K562 (cell line): ENCODE measurements at regions not wholly inside any gene's neighbourhood (a gene's known extent, or its start where the extent isn't known, plus 50 kb on each side); places are given as distances from the start of the nearest gene placed in this dataset.
A peak's percentile ranks its signal among the peaks of the same experiment; 100 is the strongest.

Source experiments
- ATAC-seq: fragments of 200-7000 bp; cut with Tn5 transposase; 3 replicates; pipeline ENCODE4 v1.9.1; 2020; ENCODE audit warnings: moderate library complexity
- BruUV-seq: library from RNA; stranded (reverse); fragments of 400-500 nt; replicated peaks from 2 replicates; lab custom pipeline; 2021; lab: Mats Ljungman, UMichigan
- CTCF ChIA-PET: fragments of 300-600 bp; formaldehyde crosslinking; extraction: SDS; loops from one replicate; lab custom pipeline; 2021; ENCODE audit warnings: low intra/inter-chr PET ratio; lab: Yijun Ruan, JAX
- POLR2A ChIA-PET: fragments of 300-600, 350-650 bp; sonication (Branson Sonifier 250); formaldehyde crosslinking; extraction: SDS; loops from one replicate; lab custom pipeline; 2021; ENCODE audit warnings: antibody characterized with exemption, inconsistent platforms; lab: Yijun Ruan, JAX
- DNase-seq, 4 experiments: peaks; one replicate each; pipeline versions ENCODE4 v3.0.0 to v3.0.0-alpha.2; 2011 to 2018; ENCODE audit warnings: low spot score in 3 of 4, mixed read lengths in 3 of 4; ENCODE audit errors: extremely low read depth in 1 of 4
- FAIRE-seq: peaks from 2 replicates; lab custom pipeline; 2011; peaks lifted over from hg19 to GRCh38; lab: Jason Lieb, UNC
- H2AFZ ChIP-seq: 2 replicates; pipeline ENCODE4 v1.6.0; 2011; ENCODE audit warnings: low read depth, low read length, control low read depth, inconsistent platforms
- H3K27ac ChIP-seq: fragments of 200-600 bp; 3 replicates; pipeline ENCODE4 v1.8.0; 2011; ENCODE audit warnings: low read depth, mild to moderate bottlenecking, control low read depth, inconsistent platforms, low read length, moderate library complexity, mixed read lengths; ENCODE audit errors: extremely low read depth
- H3K27me3 ChIP-seq, 2 experiments: fragments of 300-600 bp in 1 of 2; 2 replicates in 1 of 2; 3 replicates in 1 of 2; pipeline versions ENCODE4 v1.6.0 to v1.8.0; 2011; ENCODE audit warnings: inconsistent platforms in 2 of 2, low read length in 2 of 2, mild to moderate bottlenecking in 1 of 2, mixed read lengths in 1 of 2, moderate library complexity in 1 of 2; ENCODE audit not compliant: control insufficient read depth in 2 of 2, insufficient read depth in 2 of 2
- H3K36me3 ChIP-seq: fragments of 300-600 bp; 3 replicates; pipeline ENCODE4 v1.8.0; 2011; ENCODE audit warnings: mild to moderate bottlenecking, low read length, inconsistent platforms; ENCODE audit not compliant: control insufficient read depth, insufficient read depth
- H3K4me1 ChIP-seq, 2 experiments: fragments of 200-600 bp in 1 of 2; replicated peaks in 1 of 2; 2 replicates in 1 of 2; 3 replicates in 1 of 2; pipeline versions ENCODE4 v1.5.1 to v1.8.0; 2011; ENCODE audit warnings: inconsistent platforms in 2 of 2, low read length in 2 of 2, mild to moderate bottlenecking in 1 of 2, mixed read lengths in 1 of 2, moderate library complexity in 1 of 2; ENCODE audit not compliant: control insufficient read depth in 2 of 2, insufficient read depth in 2 of 2
- H3K4me2 ChIP-seq: 2 replicates; pipeline ENCODE4 v1.6.1; 2011; ENCODE audit warnings: low read length, control low read depth, inconsistent platforms, mixed read lengths; ENCODE audit not compliant: insufficient read depth
- H3K4me3 ChIP-seq: fragments of 200-600 bp; sonication (generic), shearing (Covaris generic); 2 replicates; pipeline ENCODE4 v1.5.1; 2016; ENCODE audit warnings: control low read depth, inconsistent platforms
- H3K79me2 ChIP-seq: fragments of 200-600 bp; 3 replicates; pipeline ENCODE4 v1.8.0; 2011; ENCODE audit warnings: low read length, inconsistent platforms; ENCODE audit not compliant: control insufficient read depth, insufficient read depth
- H3K9ac ChIP-seq, 2 experiments: 2 replicates each; pipeline versions ENCODE4 v1.6.0 to v1.6.1; 2011; ENCODE audit warnings: low read depth in 2 of 2, low read length in 2 of 2, control low read depth in 1 of 2, inconsistent platforms in 1 of 2, mild to moderate bottlenecking in 1 of 2, mixed read lengths in 1 of 2; ENCODE audit not compliant: insufficient read depth in 1 of 2
- H3K9me1 ChIP-seq: one replicate; pipeline ENCODE4 v1.6.0; 2011; ENCODE audit warnings: inconsistent platforms, mild to moderate bottlenecking, low read length, moderate library complexity; ENCODE audit not compliant: control insufficient read depth, insufficient read depth
- H3K9me3 ChIP-seq: replicated peaks from 2 replicates; pipeline ENCODE4 v1.5.1; 2011; ENCODE audit warnings: low read depth, low read length, inconsistent platforms; ENCODE audit not compliant: control insufficient read depth, insufficient read depth
- H4K20me1 ChIP-seq: replicated peaks from 2 replicates; pipeline ENCODE4 v1.6.1; 2011; ENCODE audit warnings: low read length, inconsistent platforms, mixed read lengths; ENCODE audit not compliant: control insufficient read depth, insufficient read depth
- KDM1A ChIP-seq, 2 experiments: fragments of 450-650 bp; IDR thresholded peaks; 2 replicates each; pipeline ENCODE4 v1.6.1; 2016; ENCODE audit warnings: mild to moderate bottlenecking in 2 of 2
- STAG1 ChIP-seq: sonication (generic); formaldehyde crosslinking; IDR thresholded peaks from 2 replicates; pipeline ENCODE4 v1.5.0; 2020; ENCODE audit warnings: missing genetic modification reagents, borderline replicate concordance
- TEAD4 ChIP-seq, 2 experiments: sonication (generic) in 1 of 2; formaldehyde crosslinking in 1 of 2; IDR thresholded peaks; 2 replicates each; pipeline versions ENCODE4 v1.6.1 to v1.8.0; 2012 to 2022; ENCODE audit warnings: borderline replicate concordance in 1 of 2, inconsistent platforms in 1 of 2, low read length in 1 of 2, mild to moderate bottlenecking in 1 of 2, missing genetic modification reagents in 1 of 2
- TRIM24 ChIP-seq, 2 experiments: fragments of 450-650 bp; IDR thresholded peaks; 2 replicates each; pipeline ENCODE4 v1.6.1; 2016
- YY1 ChIP-seq, 3 experiments: IDR thresholded peaks; 2 replicates each; pipeline ENCODE4 v1.6.1; 2011; ENCODE audit warnings: low read length in 2 of 3, mild to moderate bottlenecking in 2 of 3, moderate library complexity in 2 of 3, borderline replicate concordance in 1 of 3, control low read depth in 1 of 3, low read depth in 1 of 3; ENCODE audit not compliant: insufficient read depth in 3 of 3, insufficient replicate concordance in 2 of 3, control insufficient read depth in 1 of 3, insufficient read length in 1 of 3; ENCODE audit errors: extremely low read depth in 1 of 3
- ZNF274 ChIP-seq: IDR thresholded peaks from 2 replicates; pipeline ENCODE4 v1.6.1; 2011; ENCODE audit warnings: low read depth, mild to moderate bottlenecking, low read length, moderate library complexity, borderline replicate concordance
- WGBS: fragments of 100-300 bp; shearing (Covaris generic); methylation state at CpG from one replicate; pipeline ENCODE4 v1.1.6; 2016; ENCODE audit warnings: low coverage, mixed read lengths; ENCODE audit not compliant: insufficient coverage; ENCODE audit errors: missing lambda C conversion rate; 5-methylcytosine and 5-hydroxymethylcytosine counted together
- in situ Hi-C: fragments of 300-500 bp; cut with MboI; formaldehyde crosslinking; loops from 4 replicates; pipeline ENCODE4 v1.15.0; 2018; ENCODE audit warnings: inconsistent platforms, mixed read lengths
- intact Hi-C: fragments of 100-400 bp; cut with micrococcal nuclease; formaldehyde crosslinking; loops from 2 replicates; pipeline ENCODE4 v1.14.2; 2022
- TF ChIP-seq, protein P1 (sequence below), 2 experiments: fragments of 450-650 bp; formaldehyde crosslinking in 1 of 2; IDR thresholded peaks; 2 replicates each; pipeline versions ENCODE4 v1.4.0 to v1.6.1; 2014 to 2020; ENCODE audit warnings: mild to moderate bottlenecking in 2 of 2, borderline replicate concordance in 1 of 2, low read depth in 1 of 2
- TF ChIP-seq, protein P2 (sequence below), 3 experiments: IDR thresholded peaks in 2 of 3; conservative IDR thresholded peaks in 1 of 3; 2 replicates each; pipeline ENCODE4 v1.5.1; 2011 to 2012; ENCODE audit warnings: low read length in 3 of 3, mild to moderate bottlenecking in 3 of 3, control low read depth in 2 of 3, improper control_type of control experiment in 1 of 3, inconsistent platforms in 1 of 3, low read depth in 1 of 3, mixed read lengths in 1 of 3, moderate library complexity in 1 of 3; ENCODE audit not compliant: insufficient read depth in 2 of 3

DNA sequence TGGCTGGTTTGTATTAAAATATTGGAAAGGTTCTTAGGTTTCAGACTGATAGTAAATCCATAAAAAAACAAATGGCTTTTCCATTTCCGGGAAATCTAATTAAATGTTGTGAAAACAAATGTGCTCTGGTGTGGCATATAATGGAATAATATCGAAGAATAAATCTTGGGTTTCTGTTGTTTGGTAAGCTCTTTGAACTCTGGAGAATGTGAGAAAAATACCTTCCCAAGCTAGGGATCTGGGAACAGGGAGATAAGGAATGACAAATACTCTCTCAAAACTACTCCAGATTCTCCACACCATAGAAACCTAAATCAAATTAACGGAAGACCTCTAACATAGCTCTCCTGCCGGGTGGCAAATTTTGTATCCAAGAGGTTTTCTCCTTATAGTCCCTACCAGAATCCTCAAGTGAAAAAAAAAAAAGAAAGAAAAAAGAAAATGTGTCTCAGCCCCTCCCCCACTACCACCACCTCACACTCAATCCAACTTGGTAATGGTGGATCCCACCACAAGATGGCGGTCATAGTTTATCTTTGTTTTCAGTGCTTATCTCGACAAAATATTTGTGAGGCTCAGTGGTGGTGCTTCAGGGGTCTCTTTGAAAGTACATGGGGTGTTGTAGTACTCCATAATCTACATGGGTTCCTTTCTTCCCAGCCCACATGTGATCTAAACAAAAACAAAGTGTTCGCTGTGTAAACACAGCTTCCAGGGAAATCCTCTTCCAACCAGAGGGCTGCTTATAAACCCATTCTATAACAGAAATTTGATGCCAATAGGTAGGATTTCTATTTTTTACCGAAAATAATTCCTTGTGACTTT, 54.5 kb upstream of the FST start:
- ATAC-seq (peak; percentile 85), DNase-seq (peak; percentile 71 to 79 (median 77)), FAIRE-seq (peak; percentile 83)
- Histone ChIP-seq H3K9me1 (no peaks in the 10 kb centered on the region), H2AFZ (peak overlapping the region; percentile 85), H3K36me3 (no peaks in the 10 kb centered on the region), H3K4me2 (peak overlapping the region; percentile 8; the same call in 1 of the 2 replicates), H3K9ac (no peak overlapping the region), H3K4me3 (no peak overlapping the region), H3K27ac (no peak overlapping the region), H3K79me2 (no peaks in the 10 kb centered on the region), H3K27me3 (peaks cover 0 to 2% of the 10 kb centered on the region in 2 experiments; a peak in 2 of 5 replicates), H4K20me1 (no peaks in the 10 kb centered on the region), H3K4me1 (peaks cover 0 to 19% of the 10 kb centered on the region in 2 experiments; a peak in 3 of 5 replicates), H3K9me3 (no peaks in the 10 kb centered on the region)
- in situ Hi-C loops (loop anchor here (25.0 kb wide), 3 partner anchors 786 to 1461 kb away; no protein-coding TSS in a partner anchor), intact Hi-C loops (loop anchor here (5.0 to 10.0 kb wide), 2 partner anchors 161 to 801 kb away; no protein-coding TSS in a partner anchor)
- BruUV-seq = no TSS peak
- 14% methylated on average over 8 of the region's 8 CpGs for WGBS
- ChIA-PET POLR2A (interaction anchor here (0.6 kb wide), 1 partner anchor 8 kb away, joined by 4 read pairs; no protein-coding TSS in a partner anchor), CTCF (interaction anchor here (1.3 kb wide), 1 partner anchor 445 kb away, joined by 4 read pairs; no protein-coding TSS in a partner anchor)
- TF ChIP-seq ZNF274 = no peak
- TF ChIP-seq, protein P1, sequence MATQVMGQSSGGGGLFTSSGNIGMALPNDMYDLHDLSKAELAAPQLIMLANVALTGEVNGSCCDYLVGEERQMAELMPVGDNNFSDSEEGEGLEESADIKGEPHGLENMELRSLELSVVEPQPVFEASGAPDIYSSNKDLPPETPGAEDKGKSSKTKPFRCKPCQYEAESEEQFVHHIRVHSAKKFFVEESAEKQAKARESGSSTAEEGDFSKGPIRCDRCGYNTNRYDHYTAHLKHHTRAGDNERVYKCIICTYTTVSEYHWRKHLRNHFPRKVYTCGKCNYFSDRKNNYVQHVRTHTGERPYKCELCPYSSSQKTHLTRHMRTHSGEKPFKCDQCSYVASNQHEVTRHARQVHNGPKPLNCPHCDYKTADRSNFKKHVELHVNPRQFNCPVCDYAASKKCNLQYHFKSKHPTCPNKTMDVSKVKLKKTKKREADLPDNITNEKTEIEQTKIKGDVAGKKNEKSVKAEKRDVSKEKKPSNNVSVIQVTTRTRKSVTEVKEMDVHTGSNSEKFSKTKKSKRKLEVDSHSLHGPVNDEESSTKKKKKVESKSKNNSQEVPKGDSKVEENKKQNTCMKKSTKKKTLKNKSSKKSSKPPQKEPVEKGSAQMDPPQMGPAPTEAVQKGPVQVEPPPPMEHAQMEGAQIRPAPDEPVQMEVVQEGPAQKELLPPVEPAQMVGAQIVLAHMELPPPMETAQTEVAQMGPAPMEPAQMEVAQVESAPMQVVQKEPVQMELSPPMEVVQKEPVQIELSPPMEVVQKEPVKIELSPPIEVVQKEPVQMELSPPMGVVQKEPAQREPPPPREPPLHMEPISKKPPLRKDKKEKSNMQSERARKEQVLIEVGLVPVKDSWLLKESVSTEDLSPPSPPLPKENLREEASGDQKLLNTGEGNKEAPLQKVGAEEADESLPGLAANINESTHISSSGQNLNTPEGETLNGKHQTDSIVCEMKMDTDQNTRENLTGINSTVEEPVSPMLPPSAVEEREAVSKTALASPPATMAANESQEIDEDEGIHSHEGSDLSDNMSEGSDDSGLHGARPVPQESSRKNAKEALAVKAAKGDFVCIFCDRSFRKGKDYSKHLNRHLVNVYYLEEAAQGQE (IDR thresholded peaks at IDR 0.05; ENCODE audit: borderline replicate concordance) = peak; percentile 38; the same call in 1 of the 2 replicates
- TF ChIP-seq, protein P1 (CRISPR knock-in tag; IDR thresholded peaks at IDR 0.05; ENCODE audit: low read depth) = no peak
- no peak; the same call in 1 of the 2 replicates for TF ChIP-seq STAG1 (CRISPR knock-in tag)
- no peak for TF ChIP-seq KDM1A (IDR thresholded peaks at IDR 0.05)
- TF ChIP-seq YY1 (IDR thresholded peaks at IDR 0.05; ENCODE audit: borderline replicate concordance in 1 of 3, control insufficient read depth in 1 of 3, extremely low read depth in 1 of 3, insufficient read depth in 3 of 3, insufficient read length in 1 of 3, insufficient replicate concordance in 2 of 3, low read depth in 1 of 3, low read length in 2 of 3) = peak in 1 of 3 experiments; percentile 83
- TF ChIP-seq, protein P2, sequence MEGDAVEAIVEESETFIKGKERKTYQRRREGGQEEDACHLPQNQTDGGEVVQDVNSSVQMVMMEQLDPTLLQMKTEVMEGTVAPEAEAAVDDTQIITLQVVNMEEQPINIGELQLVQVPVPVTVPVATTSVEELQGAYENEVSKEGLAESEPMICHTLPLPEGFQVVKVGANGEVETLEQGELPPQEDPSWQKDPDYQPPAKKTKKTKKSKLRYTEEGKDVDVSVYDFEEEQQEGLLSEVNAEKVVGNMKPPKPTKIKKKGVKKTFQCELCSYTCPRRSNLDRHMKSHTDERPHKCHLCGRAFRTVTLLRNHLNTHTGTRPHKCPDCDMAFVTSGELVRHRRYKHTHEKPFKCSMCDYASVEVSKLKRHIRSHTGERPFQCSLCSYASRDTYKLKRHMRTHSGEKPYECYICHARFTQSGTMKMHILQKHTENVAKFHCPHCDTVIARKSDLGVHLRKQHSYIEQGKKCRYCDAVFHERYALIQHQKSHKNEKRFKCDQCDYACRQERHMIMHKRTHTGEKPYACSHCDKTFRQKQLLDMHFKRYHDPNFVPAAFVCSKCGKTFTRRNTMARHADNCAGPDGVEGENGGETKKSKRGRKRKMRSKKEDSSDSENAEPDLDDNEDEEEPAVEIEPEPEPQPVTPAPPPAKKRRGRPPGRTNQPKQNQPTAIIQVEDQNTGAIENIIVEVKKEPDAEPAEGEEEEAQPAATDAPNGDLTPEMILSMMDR (IDR thresholded peaks at IDR 0.05 in 2 of 3, conservative IDR thresholded peaks at IDR 0.05 in 1 of 3; ENCODE audit: insufficient read depth in 2 of 3, low read depth in 1 of 3, low read length in 3 of 3) = peak; percentile 62 to 71 (median 64)
- TF ChIP-seq TRIM24 (IDR thresholded peaks at IDR 0.05) = peak in 1 of 2 experiments; percentile 39; a peak in 1 of 4 replicates
- TF ChIP-seq TEAD4 (IDR thresholded peaks at IDR 0.05; ENCODE audit: low read length) = peak; percentile 42; the same call in 1 of the 2 replicates
- TF ChIP-seq TEAD4 (CRISPR knock-in tag; IDR thresholded peaks at IDR 0.05; ENCODE audit: borderline replicate concordance) = no peak
